H1 (cell line): ENCODE measurements at regions not wholly inside any gene's neighbourhood (a gene's known extent, or its start where the extent isn't known, plus 50 kb on each side); places are given as distances from the start of the nearest gene placed in this dataset.

ENCODE experiments used
- CTCF ChIA-PET: fragments of 300-600 bp; sonication (Branson Sonifier 250); formaldehyde crosslinking; loops from one replicate; lab custom pipeline; 2021; ENCODE audit not compliant: partially characterized antibody; lab: Charles Lee
- POLR2A ChIA-PET: fragments of 300-600 bp; sonication (Branson Sonifier 250); formaldehyde crosslinking; loops from one replicate; lab custom pipeline; 2021; ENCODE audit warnings: inconsistent platforms; ENCODE audit not compliant: partially characterized antibody; lab: Charles Lee
- DNase-seq, 2 experiments: peaks; one replicate each; pipeline versions ENCODE4 v3.0.0 to v3.0.0-alpha.2; 2010 to 2022; ENCODE audit warnings: low spot score in 2 of 2, low read depth in 1 of 2, mixed read lengths in 1 of 2
- FAIRE-seq: peaks from 2 replicates; lab custom pipeline; 2011; peaks lifted over from hg19 to GRCh38; lab: Jason Lieb, UNC
- H2AFZ ChIP-seq: 2 replicates; pipeline ENCODE4 v1.8.1; 2012; ENCODE audit warnings: low read length, inconsistent platforms
- H2AK5ac ChIP-seq: 2 replicates; pipeline ENCODE4 v1.6.1; 2013; ENCODE audit warnings: low read depth, low read length
- H2BK120ac ChIP-seq: replicated peaks from 2 replicates; pipeline ENCODE3; 2013; ENCODE audit warnings: low read depth, low read length, inconsistent platforms
- H2BK12ac ChIP-seq: 2 replicates; pipeline ENCODE4 v1.6.1; 2013; ENCODE audit warnings: low read depth, low read length
- H2BK15ac ChIP-seq: 2 replicates; pipeline ENCODE4 v1.6.1; 2013; ENCODE audit warnings: low read length
- H2BK20ac ChIP-seq: 2 replicates; pipeline ENCODE4 v1.6.1; 2013; ENCODE audit warnings: low read length
- H2BK5ac ChIP-seq: 2 replicates; pipeline ENCODE4 v1.6.1; 2013; ENCODE audit warnings: low read depth, low read length
- H3K14ac ChIP-seq: 2 replicates; pipeline ENCODE4 v1.6.1; 2013; ENCODE audit warnings: inconsistent platforms; ENCODE audit not compliant: insufficient read length
- H3K18ac ChIP-seq: 2 replicates; pipeline ENCODE4 v1.6.1; 2013; ENCODE audit warnings: low read length; ENCODE audit errors: extremely low read depth
- H3K23ac ChIP-seq: 2 replicates; pipeline ENCODE4 v1.6.1; 2013; ENCODE audit warnings: inconsistent platforms; ENCODE audit not compliant: insufficient read length
- H3K23me2 ChIP-seq: 2 replicates; pipeline ENCODE4 v1.6.1; 2013; ENCODE audit warnings: low read depth, low read length
- H3K27ac ChIP-seq: 2 replicates; pipeline ENCODE4 v1.6.1; 2011; ENCODE audit warnings: low read depth, low read length, inconsistent platforms
- H3K27me3 ChIP-seq, 4 experiments: replicated peaks in 1 of 4; 1 replicate in 1 of 4; 2 replicates in 3 of 4; pipeline versions ENCODE4 v1.6.1 to v1.8.1; 2011 to 2013; ENCODE audit warnings: low read length in 3 of 4, mild to moderate bottlenecking in 3 of 4, inconsistent platforms in 2 of 4, mixed read lengths in 2 of 4, moderate library complexity in 1 of 4; ENCODE audit not compliant: control insufficient read depth in 3 of 4, insufficient read depth in 3 of 4; ENCODE audit errors: extremely low read depth in 1 of 4
- H3K36me3 ChIP-seq, 4 experiments: 2 replicates each; pipeline versions ENCODE4 v1.6.1 to v1.8.1; 2011 to 2013; ENCODE audit warnings: mild to moderate bottlenecking in 4 of 4, low read length in 3 of 4, moderate library complexity in 2 of 4, control low read depth in 1 of 4, inconsistent platforms in 1 of 4; ENCODE audit not compliant: insufficient read depth in 4 of 4, control insufficient read depth in 2 of 4
- H3K4ac ChIP-seq: replicated peaks from 2 replicates; pipeline ENCODE3; 2013; ENCODE audit warnings: low read length, low read depth, mixed read lengths, inconsistent platforms; ENCODE audit not compliant: insufficient read length
- H3K4me1 ChIP-seq, 4 experiments: replicated peaks in 1 of 4; 1 replicate in 1 of 4; 2 replicates in 3 of 4; pipeline versions ENCODE4 v1.6.1 to v1.8.1; 2011 to 2013; ENCODE audit warnings: low read length in 3 of 4, inconsistent platforms in 2 of 4, mixed read lengths in 1 of 4; ENCODE audit not compliant: insufficient read depth in 4 of 4, control insufficient read depth in 3 of 4
- H3K4me2 ChIP-seq, 2 experiments: 2 replicates each; pipeline versions ENCODE4 v1.6.1 to v1.8.1; 2011 to 2013; ENCODE audit warnings: low read depth in 2 of 2, low read length in 2 of 2, control low read depth in 1 of 2, inconsistent platforms in 1 of 2, mild to moderate bottlenecking in 1 of 2; ENCODE audit not compliant: insufficient read depth in 1 of 2
- H3K4me3 ChIP-seq, 4 experiments: fragments of 200-600, 300-600 bp in 1 of 4; sonication (generic), shearing (Covaris generic), sonication (Bioruptor Twin) in 1 of 4; 2 replicates each; pipeline versions ENCODE4 v1.5.1 to v1.8.1; 2011 to 2016; ENCODE audit warnings: low read length in 4 of 4, low read depth in 3 of 4, control low read depth in 2 of 4, inconsistent platforms in 2 of 4, mild to moderate bottlenecking in 2 of 4, mixed read lengths in 1 of 4, moderate library complexity in 1 of 4; ENCODE audit not compliant: insufficient read depth in 2 of 4; ENCODE audit errors: extremely low read depth in 1 of 4
- H3K56ac ChIP-seq: replicated peaks from 2 replicates; pipeline ENCODE3; 2013; ENCODE audit warnings: low read depth, mild to moderate bottlenecking, mixed read lengths, low read length, inconsistent platforms; ENCODE audit not compliant: insufficient read length
- H3K79me1 ChIP-seq: 2 replicates; pipeline ENCODE4 v1.6.1; 2013; ENCODE audit warnings: low read depth, low read length, control low read depth
- H3K79me2 ChIP-seq, 2 experiments: 2 replicates each; pipeline versions ENCODE4 v1.6.1 to v1.8.1; 2012 to 2013; ENCODE audit warnings: low read length in 2 of 2, mild to moderate bottlenecking in 2 of 2, inconsistent platforms in 1 of 2; ENCODE audit not compliant: insufficient read depth in 2 of 2, control insufficient read depth in 1 of 2
- H3K9ac ChIP-seq, 4 experiments: replicated peaks in 1 of 4; 1 replicate in 1 of 4; 2 replicates in 3 of 4; pipeline versions ENCODE4 v1.6.1 to v1.8.1; 2011 to 2013; ENCODE audit warnings: low read depth in 3 of 4, low read length in 3 of 4, control low read depth in 2 of 4, mild to moderate bottlenecking in 2 of 4, moderate library complexity in 2 of 4, inconsistent platforms in 1 of 4; ENCODE audit errors: extremely low read depth in 1 of 4
- H3K9me3 ChIP-seq, 2 experiments: 2 replicates each; pipeline versions ENCODE4 v1.6.1 to v1.8.1; 2012 to 2013; ENCODE audit warnings: mild to moderate bottlenecking in 2 of 2, moderate library complexity in 2 of 2, control low read depth in 1 of 2, inconsistent platforms in 1 of 2, low read depth in 1 of 2, low read length in 1 of 2, mixed read lengths in 1 of 2; ENCODE audit not compliant: insufficient read depth in 2 of 2
- H4K20me1 ChIP-seq, 2 experiments: replicated peaks in 1 of 2; 2 replicates each; pipeline versions ENCODE3 to v1.8.1; 2011 to 2013; ENCODE audit warnings: inconsistent platforms in 2 of 2, low read length in 2 of 2, mild to moderate bottlenecking in 1 of 2; ENCODE audit not compliant: insufficient read depth in 2 of 2, control insufficient read depth in 1 of 2
- H4K5ac ChIP-seq: 2 replicates; pipeline ENCODE4 v1.6.1; 2013; ENCODE audit warnings: low read length, low read depth, mixed read lengths, inconsistent platforms; ENCODE audit not compliant: insufficient read length
- H4K8ac ChIP-seq: 2 replicates; pipeline ENCODE4 v1.8.0; 2013; ENCODE audit warnings: mild to moderate bottlenecking, moderate library complexity, low read length, inconsistent platforms; ENCODE audit not compliant: insufficient read depth; ENCODE audit errors: extremely low read depth
- H4K91ac ChIP-seq: replicated peaks from 2 replicates; pipeline ENCODE3; 2013; ENCODE audit warnings: low read length, mixed read lengths, inconsistent platforms; ENCODE audit not compliant: insufficient read length
- ASH2L ChIP-seq: fragments of 200-600, 300-600 bp; sonication (generic); IDR thresholded peaks from one replicate; pipeline ENCODE4 v1.7.1; 2017; ENCODE audit warnings: low read length
- ATF2 ChIP-seq: IDR thresholded peaks from 2 replicates; pipeline ENCODE4 v1.6.1; 2012; ENCODE audit warnings: low read length, inconsistent platforms
- CBX8 ChIP-seq: fragments of 300-800, 300-1000 bp; sonication (generic); IDR thresholded peaks from 2 replicates; pipeline ENCODE4 v1.7.1; 2016; ENCODE audit warnings: low read depth, low read length, borderline replicate concordance
- CHD2 ChIP-seq: IDR thresholded peaks from 2 replicates; pipeline ENCODE4 v1.6.1; 2012; ENCODE audit warnings: low read length, improper control_type of control experiment
- CTCF ChIP-seq, 3 experiments: IDR thresholded peaks; 1 replicate in 2 of 3; 2 replicates in 1 of 3; pipeline versions ENCODE4 v1.5.1 to v1.6.1; 2011; ENCODE audit warnings: low read length in 3 of 3, mild to moderate bottlenecking in 3 of 3, inconsistent platforms in 2 of 3, low read depth in 1 of 3, moderate library complexity in 1 of 3; ENCODE audit not compliant: insufficient read depth in 1 of 3; ENCODE audit errors: control extremely low read depth in 1 of 3
- POLR2AphosphoS5 ChIP-seq: IDR thresholded peaks from 2 replicates; pipeline ENCODE4 v1.6.1; 2011; ENCODE audit warnings: low read depth, low read length
- RFX5 ChIP-seq: IDR thresholded peaks from 2 replicates; pipeline ENCODE4 v1.6.1; 2011; ENCODE audit warnings: low read depth, low read length, improper control_type of control experiment, borderline replicate concordance
- SP2 ChIP-seq: IDR thresholded peaks from 2 replicates; pipeline ENCODE4 v1.6.1; 2012; ENCODE audit warnings: mild to moderate bottlenecking, low read length, inconsistent platforms
- SP4 ChIP-seq: IDR thresholded peaks from 2 replicates; pipeline ENCODE4 v1.6.1; 2012; ENCODE audit warnings: low read length, inconsistent platforms
- SRF ChIP-seq: IDR thresholded peaks from 2 replicates; pipeline ENCODE4 v1.6.1; 2011; ENCODE audit warnings: mild to moderate bottlenecking, low read depth, low read length, moderate library complexity
- TCF12 ChIP-seq: IDR thresholded peaks from 2 replicates; pipeline ENCODE4 v1.6.1; 2011; ENCODE audit warnings: low read depth, mild to moderate bottlenecking, low read length
- ZNF274 ChIP-seq: IDR thresholded peaks from 2 replicates; pipeline ENCODE4 v1.7.0; 2012; ENCODE audit warnings: low read length, borderline replicate concordance; ENCODE audit errors: extremely low read depth
- WGBS, 2 experiments: shearing (Covaris generic) in 1 of 2; methylation state at CpG; one replicate each; pipeline versions ENCODE4 v1.1.6 to v1.1.7; 2013 to 2015; ENCODE audit warnings: low lambda C conversion rate in 2 of 2, mixed read lengths in 2 of 2, inconsistent platforms in 1 of 2, low coverage in 1 of 2, missing lambda C conversion rate in 1 of 2; ENCODE audit not compliant: insufficient replicate concordance in 2 of 2, insufficient coverage in 1 of 2, insufficient read length in 1 of 2; ENCODE audit errors: extremely low coverage in 1 of 2, missing lambda C conversion rate in 1 of 2; 5-methylcytosine and 5-hydroxymethylcytosine counted together

DNA sequence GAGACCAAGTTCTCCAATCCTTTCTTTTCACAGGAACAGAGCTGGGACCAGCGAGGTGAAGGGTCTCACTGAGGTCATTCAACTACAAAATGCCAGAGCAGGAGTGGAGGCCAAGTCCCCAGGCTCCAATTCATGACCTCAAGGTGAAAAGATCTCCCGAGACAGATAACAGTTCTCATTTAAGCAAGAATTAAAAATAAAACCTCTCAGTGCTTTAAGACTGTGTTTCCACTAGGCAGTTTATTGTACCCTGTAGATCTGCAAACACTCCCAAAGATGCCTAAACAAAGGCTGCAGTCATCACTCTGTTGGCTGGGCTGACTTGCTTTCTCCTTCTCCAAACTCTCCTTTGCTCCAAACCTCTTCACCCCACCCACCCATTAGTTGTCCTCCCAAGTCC is 74.8 kb upstream of the CXCL12 start:
- Histone ChIP-seq H2AK5ac (no peak overlapping the region), H3K4ac (no peak overlapping the region), H4K8ac (no peak overlapping the region; the same call in 1 of the 2 replicates), H3K27ac (no peak overlapping the region), H3K4me3 (no peak overlapping the region), H4K5ac (no peak overlapping the region), H3K79me1 (no peaks in the 10 kb centered on the region), H2BK12ac (no peak overlapping the region), H3K79me2 (no peaks in the 10 kb centered on the region), H3K27me3 (no peaks in the 10 kb centered on the region), H3K9ac (no peak overlapping the region), H3K23me2 (no peaks in the 10 kb centered on the region), H3K56ac (no peak overlapping the region), H4K91ac (no peak overlapping the region), H2BK5ac (no peak overlapping the region), H4K20me1 (no peaks in the 10 kb centered on the region), H3K4me1 (no peaks in the 10 kb centered on the region), H2AFZ (no peak overlapping the region), H3K36me3 (no peaks in the 10 kb centered on the region), H3K4me2 (no peak overlapping the region), H3K9me3 (no peaks in the 10 kb centered on the region; a peak in 1 of 4 replicates), H2BK20ac (no peak overlapping the region), H3K18ac (no peak overlapping the region), H3K14ac (no peak overlapping the region), H2BK15ac (no peak overlapping the region), H3K23ac (no peak overlapping the region), H2BK120ac (no peak overlapping the region)
- 85% methylated on average over 2 of the region's 2 CpGs; no CpG with 5 or more reads in 1 of the 2 experiments for WGBS, 2 experiments
- ChIA-PET CTCF (no interaction called here), POLR2A (no interaction called here)
- no peak for DNase-seq
- FAIRE-seq = no peak
- no peak for TF ChIP-seq ZNF274
- TF ChIP-seq TCF12 = no peak
- no peak for TF ChIP-seq CTCF (IDR thresholded peaks at IDR 0.05; ENCODE audit: control extremely low read depth in 1 of 3, insufficient read depth in 1 of 3, low read depth in 1 of 3, low read length in 3 of 3)
- no peak for TF ChIP-seq POLR2AphosphoS5
- no peak for TF ChIP-seq ASH2L
- TF ChIP-seq RFX5 = no peak
- no peak for TF ChIP-seq SP4
- TF ChIP-seq ATF2 = no peak
- TF ChIP-seq CBX8 = no peak
- no peak for TF ChIP-seq SRF
- no peak for TF ChIP-seq SP2
- no peak for TF ChIP-seq CHD2
